ENCODE measurements at regions not wholly inside any gene's neighbourhood (a gene's known extent, or its start where the extent isn't known, plus 50 kb on each side); places are given as distances from the start of the nearest gene placed in this dataset.
A peak's percentile ranks its signal among the peaks of the same experiment; 100 is the strongest.

DNA sequence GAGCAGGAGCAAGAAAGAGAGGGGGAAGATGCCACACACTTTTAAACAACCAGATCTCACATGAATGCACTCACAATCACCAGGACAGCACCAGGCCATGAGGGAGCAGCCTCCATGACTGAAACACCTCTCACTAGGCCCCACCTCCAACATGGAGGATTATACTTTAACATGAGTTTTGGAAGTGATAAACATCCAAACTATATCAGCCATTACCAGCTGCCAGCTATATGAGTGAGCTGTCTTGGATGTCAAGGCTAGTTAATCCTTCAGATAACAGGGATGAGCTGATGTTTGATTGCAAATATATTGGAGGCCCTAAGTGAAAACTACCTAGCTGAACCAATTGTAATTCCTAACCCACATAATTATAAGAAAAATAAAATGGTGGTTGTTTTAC is 108.4 kb upstream of the DCBLD2 start (continued):
- TF ChIP-seq ZC3H10 (CRISPR knock-in tag; IDR thresholded peaks at IDR 0.05), result no peak
- no peak for TF ChIP-seq CSRNP3 (CRISPR knock-in tag; IDR thresholded peaks at IDR 0.05)
- TF ChIP-seq ZFP3 (CRISPR knock-in tag; IDR thresholded peaks at IDR 0.05), result no peak
- no peak for TF ChIP-seq ESRRG (CRISPR knock-in tag; IDR thresholded peaks at IDR 0.05)
- TF ChIP-seq OSR1 (CRISPR knock-in tag; IDR thresholded peaks at IDR 0.05), result no peak
- TF ChIP-seq CSDC2 (CRISPR knock-in tag; IDR thresholded peaks at IDR 0.05), result no peak

DNA sequence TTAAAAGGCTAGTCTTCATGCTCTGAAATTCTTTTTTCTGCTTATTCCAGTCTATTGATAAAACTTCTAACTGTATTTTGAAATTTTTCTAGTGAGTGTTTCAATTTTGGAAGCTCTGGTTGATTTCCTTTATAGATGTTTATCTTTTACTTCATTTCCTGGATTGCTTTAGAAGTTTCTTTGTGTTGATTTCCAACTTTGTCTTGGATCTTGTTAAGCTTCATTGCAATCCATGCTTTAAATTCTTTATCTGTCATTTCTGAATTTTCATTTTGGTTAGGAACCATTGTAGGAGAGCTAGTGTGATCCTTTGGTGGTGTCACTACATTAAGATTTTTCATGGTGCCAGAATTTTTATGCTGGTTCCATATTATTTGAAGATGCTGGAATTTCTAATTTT is 105.2 kb upstream of the DCBLD2 start:
- no peak for ATAC-seq
- TF ChIP-seq RARB (CRISPR knock-in tag; IDR thresholded peaks at IDR 0.05), result no peak
- TF ChIP-seq CSRNP3 (CRISPR knock-in tag; IDR thresholded peaks at IDR 0.05), result no peak
- no peak for TF ChIP-seq TCF4 (CRISPR knock-in tag; IDR thresholded peaks at IDR 0.05; ENCODE audit: borderline replicate concordance)
- TF ChIP-seq OSR1 (CRISPR knock-in tag; IDR thresholded peaks at IDR 0.05), result no peak
- no peak for TF ChIP-seq CREB5 (CRISPR knock-in tag; IDR thresholded peaks at IDR 0.05; ENCODE audit: low read depth)

GRCh38 chr3:98999675-99000074 is 98.2 kb upstream of the DCBLD2 start:
- TF ChIP-seq OSR1 (CRISPR knock-in tag; IDR thresholded peaks at IDR 0.05) (no peak), ESRRG (CRISPR knock-in tag; IDR thresholded peaks at IDR 0.05) (no peak), CREB5 (CRISPR knock-in tag; IDR thresholded peaks at IDR 0.05; ENCODE audit: low read depth) (no peak), RARB (CRISPR knock-in tag; IDR thresholded peaks at IDR 0.05) (no peak), PATZ1 (CRISPR knock-in tag; IDR thresholded peaks at IDR 0.05; ENCODE audit: borderline replicate concordance) (no peak), CSDC2 (CRISPR knock-in tag; IDR thresholded peaks at IDR 0.05) (no peak)
- ATAC-seq, result no peak

- ATAC-seq, result peak; percentile 86
- no peak for TF ChIP-seq CREB5 (CRISPR knock-in tag; IDR thresholded peaks at IDR 0.05; ENCODE audit: low read depth)
- no peak for TF ChIP-seq CSRNP3 (CRISPR knock-in tag; IDR thresholded peaks at IDR 0.05)
- TF ChIP-seq ZC3H10 (CRISPR knock-in tag; IDR thresholded peaks at IDR 0.05), result no peak
- no peak for TF ChIP-seq CSDC2 (CRISPR knock-in tag; IDR thresholded peaks at IDR 0.05)
- TF ChIP-seq OSR1 (CRISPR knock-in tag; IDR thresholded peaks at IDR 0.05), result no peak
- TF ChIP-seq ZNF70 (CRISPR knock-in tag; IDR thresholded peaks at IDR 0.05), result no peak
- TF ChIP-seq ARNTL (CRISPR knock-in tag; IDR thresholded peaks at IDR 0.05; ENCODE audit: borderline replicate concordance, low read depth), result no peak
- no peak for TF ChIP-seq TCF4 (CRISPR knock-in tag; IDR thresholded peaks at IDR 0.05; ENCODE audit: borderline replicate concordance)
- TF ChIP-seq ESRRG (CRISPR knock-in tag; IDR thresholded peaks at IDR 0.05), result no peak
- TF ChIP-seq, protein P1, sequence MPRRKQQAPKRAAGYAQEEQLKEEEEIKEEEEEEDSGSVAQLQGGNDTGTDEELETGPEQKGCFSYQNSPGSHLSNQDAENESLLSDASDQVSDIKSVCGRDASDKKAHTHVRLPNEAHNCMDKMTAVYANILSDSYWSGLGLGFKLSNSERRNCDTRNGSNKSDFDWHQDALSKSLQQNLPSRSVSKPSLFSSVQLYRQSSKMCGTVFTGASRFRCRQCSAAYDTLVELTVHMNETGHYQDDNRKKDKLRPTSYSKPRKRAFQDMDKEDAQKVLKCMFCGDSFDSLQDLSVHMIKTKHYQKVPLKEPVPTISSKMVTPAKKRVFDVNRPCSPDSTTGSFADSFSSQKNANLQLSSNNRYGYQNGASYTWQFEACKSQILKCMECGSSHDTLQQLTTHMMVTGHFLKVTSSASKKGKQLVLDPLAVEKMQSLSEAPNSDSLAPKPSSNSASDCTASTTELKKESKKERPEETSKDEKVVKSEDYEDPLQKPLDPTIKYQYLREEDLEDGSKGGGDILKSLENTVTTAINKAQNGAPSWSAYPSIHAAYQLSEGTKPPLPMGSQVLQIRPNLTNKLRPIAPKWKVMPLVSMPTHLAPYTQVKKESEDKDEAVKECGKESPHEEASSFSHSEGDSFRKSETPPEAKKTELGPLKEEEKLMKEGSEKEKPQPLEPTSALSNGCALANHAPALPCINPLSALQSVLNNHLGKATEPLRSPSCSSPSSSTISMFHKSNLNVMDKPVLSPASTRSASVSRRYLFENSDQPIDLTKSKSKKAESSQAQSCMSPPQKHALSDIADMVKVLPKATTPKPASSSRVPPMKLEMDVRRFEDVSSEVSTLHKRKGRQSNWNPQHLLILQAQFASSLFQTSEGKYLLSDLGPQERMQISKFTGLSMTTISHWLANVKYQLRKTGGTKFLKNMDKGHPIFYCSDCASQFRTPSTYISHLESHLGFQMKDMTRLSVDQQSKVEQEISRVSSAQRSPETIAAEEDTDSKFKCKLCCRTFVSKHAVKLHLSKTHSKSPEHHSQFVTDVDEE (CRISPR knock-in tag; IDR thresholded peaks at IDR 0.05), result no peak
- no peak for TF ChIP-seq POU6F1 (CRISPR knock-in tag; IDR thresholded peaks at IDR 0.05; ENCODE audit: borderline replicate concordance, low read depth)
- no peak for TF ChIP-seq GLIS3 (CRISPR knock-in tag; IDR thresholded peaks at IDR 0.05)
- no peak for TF ChIP-seq ZFP30 (CRISPR knock-in tag; IDR thresholded peaks at IDR 0.05)
- TF ChIP-seq TOX (CRISPR knock-in tag; IDR thresholded peaks at IDR 0.05; ENCODE audit: borderline replicate concordance), result no peak
- no peak for TF ChIP-seq ZFP3 (CRISPR knock-in tag; IDR thresholded peaks at IDR 0.05)
Measured at GRCh38 chr3:98994128-98994762, 92.8 kb upstream of the DCBLD2 start.

Measured in SK-N-SH treated with all-trans-retinoic acid at 6 μM for 48 hours (cell line).